DND-41 (cell line): ENCODE measurements at regions not wholly inside any gene's neighbourhood (a gene's known extent, or its start where the extent isn't known, plus 50 kb on each side); places are given as distances from the start of the nearest gene placed in this dataset.

Experiments used
- ATAC-seq: fragments of 200-7000 bp; cut with Tn5 transposase; 3 replicates; pipeline ENCODE4 v1.9.1; 2021; ENCODE audit warnings: low read depth; ENCODE audit not compliant: insufficient read depth
- DNase-seq: peaks from one replicate; pipeline ENCODE4 v3.0.0-alpha.2; 2020
- H2AFZ ChIP-seq: 2 replicates; pipeline ENCODE4 v1.6.0; 2012; ENCODE audit warnings: low read depth, low read length
- H3K27ac ChIP-seq: 2 replicates; pipeline ENCODE4 v1.5.1; 2012; ENCODE audit warnings: low read length, inconsistent platforms
- H3K27me3 ChIP-seq: fragments of 200-600 bp; sonication (generic); 2 replicates; pipeline ENCODE4 v1.6.0; 2012; ENCODE audit warnings: low read length, mild to moderate bottlenecking, inconsistent platforms; ENCODE audit not compliant: insufficient read depth, poor library complexity
- H3K36me3 ChIP-seq: 2 replicates; pipeline ENCODE4 v1.5.1; 2012; ENCODE audit warnings: low read length, inconsistent platforms; ENCODE audit not compliant: insufficient read depth
- H3K4me1 ChIP-seq: 2 replicates; pipeline ENCODE4 v1.5.1; 2012; ENCODE audit warnings: mild to moderate bottlenecking, low read length; ENCODE audit not compliant: insufficient read depth
- H3K4me2 ChIP-seq: 2 replicates; pipeline ENCODE4 v1.6.0; 2012; ENCODE audit warnings: mild to moderate bottlenecking, moderate library complexity, low read length, inconsistent platforms; ENCODE audit not compliant: insufficient read depth
- H3K4me3 ChIP-seq, 2 experiments: fragments of 200-600 bp in 1 of 2; shearing (Covaris generic) in 1 of 2; 2 replicates each; pipeline ENCODE4 v1.5.1; 2012 to 2016; ENCODE audit warnings: inconsistent platforms in 2 of 2, low read length in 2 of 2, mild to moderate bottlenecking in 2 of 2, low read depth in 1 of 2, moderate library complexity in 1 of 2
- H3K79me2 ChIP-seq: 2 replicates; pipeline ENCODE4 v1.6.0; 2012; ENCODE audit warnings: low read length, inconsistent platforms; ENCODE audit not compliant: insufficient read depth
- H3K9ac ChIP-seq: 2 replicates; pipeline ENCODE4 v1.6.0; 2012; ENCODE audit warnings: low read depth, mild to moderate bottlenecking, inconsistent platforms, low read length, moderate library complexity
- H3K9me3 ChIP-seq: 2 replicates; pipeline ENCODE4 v1.5.1; 2012; ENCODE audit warnings: low read length, moderate library complexity, mild to moderate bottlenecking, inconsistent platforms; ENCODE audit not compliant: insufficient read depth, severe bottlenecking
- H4K20me1 ChIP-seq: 2 replicates; pipeline ENCODE4 v1.6.0; 2012; ENCODE audit warnings: low read length; ENCODE audit not compliant: insufficient read depth
- CTCF ChIP-seq: IDR thresholded peaks from 2 replicates; pipeline ENCODE4 v1.5.1; 2012; ENCODE audit warnings: borderline replicate concordance, low read length, moderate library complexity, mild to moderate bottlenecking; ENCODE audit not compliant: poor library complexity, severe bottlenecking; ENCODE audit errors: extremely low read depth
- EZH2 ChIP-seq: IDR thresholded peaks from 3 replicates; pipeline ENCODE4 v1.6.1; 2012; ENCODE audit warnings: borderline replicate concordance, low read depth, mild to moderate bottlenecking, moderate library complexity, low read length, inconsistent platforms; ENCODE audit not compliant: severe bottlenecking

GRCh38 chr12:18922851-18923250 is 184.9 kb downstream of the CAPZA3 start:
- no peak for TF ChIP-seq CTCF
- TF ChIP-seq EZH2, result no peak
- no peak for DNase-seq
- Histone ChIP-seq H3K27ac (no peak overlapping the region), H3K79me2 (no peaks in the 10 kb centered on the region), H3K9ac (no peak overlapping the region), H3K4me1 (no peaks in the 10 kb centered on the region), H3K27me3 (peaks cover 6% of the 10 kb centered on the region), H3K4me3 (no peak overlapping the region), H2AFZ (no peak overlapping the region), H3K4me2 (no peak overlapping the region), H3K36me3 (no peaks in the 10 kb centered on the region), H3K9me3 (no peaks in the 10 kb centered on the region), H4K20me1 (no peaks in the 10 kb centered on the region)
- no peak for ATAC-seq

- no peak overlapping the region for H3K27ac ChIP-seq
- no peaks in the 10 kb centered on the region for H3K4me1 ChIP-seq
- no peak for TF ChIP-seq EZH2
- TF ChIP-seq CTCF, result no peak
- no peak overlapping the region for H3K4me3 ChIP-seq
- DNase-seq (no peak), ATAC-seq (no peak)
- no peak overlapping the region for H2AFZ ChIP-seq
- no peak overlapping the region for H3K9ac ChIP-seq
- H3K9me3 ChIP-seq, result no peaks in the 10 kb centered on the region
- no peaks in the 10 kb centered on the region for H3K36me3 ChIP-seq
- H3K79me2 ChIP-seq, result no peaks in the 10 kb centered on the region
- H4K20me1 ChIP-seq, result no peaks in the 10 kb centered on the region
- no peak overlapping the region for H3K4me2 ChIP-seq
- peaks cover 6% of the 10 kb centered on the region for H3K27me3 ChIP-seq
Observed at GRCh38 chr12:18923721-18924120, 185.8 kb downstream of the CAPZA3 start.

- Histone ChIP-seq H3K36me3 (no peaks in the 10 kb centered on the region), H3K9ac (no peak overlapping the region), H3K4me3 (no peak overlapping the region), H3K27ac (no peak overlapping the region), H3K4me1 (no peaks in the 10 kb centered on the region), H3K9me3 (no peaks in the 10 kb centered on the region), H3K79me2 (no peaks in the 10 kb centered on the region), H2AFZ (no peak overlapping the region), H3K27me3 (peaks cover 6% of the 10 kb centered on the region), H3K4me2 (no peak overlapping the region), H4K20me1 (no peaks in the 10 kb centered on the region)
- DNase-seq, result no peak
- TF ChIP-seq CTCF (no peak), EZH2 (no peak)
- ATAC-seq, result no peak
Observed at GRCh38 chr12:18926188-18926587, 188.3 kb downstream of the CAPZA3 start.

GRCh38 chr12:18932211-18932610 is 194.3 kb downstream of the CAPZA3 start:
- Histone ChIP-seq H3K79me2 (no peaks in the 10 kb centered on the region), H3K4me1 (no peaks in the 10 kb centered on the region), H3K9me3 (no peaks in the 10 kb centered on the region), H3K4me3 (no peak overlapping the region), H3K36me3 (no peaks in the 10 kb centered on the region), H4K20me1 (no peaks in the 10 kb centered on the region), H3K27me3 (no peaks in the 10 kb centered on the region), H3K27ac (no peak overlapping the region), H3K9ac (no peak overlapping the region), H3K4me2 (no peak overlapping the region), H2AFZ (no peak overlapping the region)
- DNase-seq, result no peak
- TF ChIP-seq CTCF (no peak), EZH2 (no peak)
- ATAC-seq, result no peak
